ENCODE measurements at regions not wholly inside any gene's neighbourhood (a gene's known extent, or its start where the extent isn't known, plus 50 kb on each side); places are given as distances from the start of the nearest gene placed in this dataset.

GRCh38 chr15:36334059-36334458 is 245.4 kb upstream of the CDIN1 start:
- TF ChIP-seq POLR2A (IDR thresholded peaks at IDR 0.05), result no peak
- no peak for TF ChIP-seq POLR2AphosphoS5 (IDR thresholded peaks at IDR 0.05)
- TF ChIP-seq, protein P1, sequence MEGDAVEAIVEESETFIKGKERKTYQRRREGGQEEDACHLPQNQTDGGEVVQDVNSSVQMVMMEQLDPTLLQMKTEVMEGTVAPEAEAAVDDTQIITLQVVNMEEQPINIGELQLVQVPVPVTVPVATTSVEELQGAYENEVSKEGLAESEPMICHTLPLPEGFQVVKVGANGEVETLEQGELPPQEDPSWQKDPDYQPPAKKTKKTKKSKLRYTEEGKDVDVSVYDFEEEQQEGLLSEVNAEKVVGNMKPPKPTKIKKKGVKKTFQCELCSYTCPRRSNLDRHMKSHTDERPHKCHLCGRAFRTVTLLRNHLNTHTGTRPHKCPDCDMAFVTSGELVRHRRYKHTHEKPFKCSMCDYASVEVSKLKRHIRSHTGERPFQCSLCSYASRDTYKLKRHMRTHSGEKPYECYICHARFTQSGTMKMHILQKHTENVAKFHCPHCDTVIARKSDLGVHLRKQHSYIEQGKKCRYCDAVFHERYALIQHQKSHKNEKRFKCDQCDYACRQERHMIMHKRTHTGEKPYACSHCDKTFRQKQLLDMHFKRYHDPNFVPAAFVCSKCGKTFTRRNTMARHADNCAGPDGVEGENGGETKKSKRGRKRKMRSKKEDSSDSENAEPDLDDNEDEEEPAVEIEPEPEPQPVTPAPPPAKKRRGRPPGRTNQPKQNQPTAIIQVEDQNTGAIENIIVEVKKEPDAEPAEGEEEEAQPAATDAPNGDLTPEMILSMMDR (IDR thresholded peaks at IDR 0.05), result no peak

All from prostate gland (tissue), 2 donors.